ENCODE measurements at regions not wholly inside any gene's neighbourhood (a gene's known extent, or its start where the extent isn't known, plus 50 kb on each side); places are given as distances from the start of the nearest gene placed in this dataset.

- no peak for DNase-seq
- TF ChIP-seq, protein P1, sequence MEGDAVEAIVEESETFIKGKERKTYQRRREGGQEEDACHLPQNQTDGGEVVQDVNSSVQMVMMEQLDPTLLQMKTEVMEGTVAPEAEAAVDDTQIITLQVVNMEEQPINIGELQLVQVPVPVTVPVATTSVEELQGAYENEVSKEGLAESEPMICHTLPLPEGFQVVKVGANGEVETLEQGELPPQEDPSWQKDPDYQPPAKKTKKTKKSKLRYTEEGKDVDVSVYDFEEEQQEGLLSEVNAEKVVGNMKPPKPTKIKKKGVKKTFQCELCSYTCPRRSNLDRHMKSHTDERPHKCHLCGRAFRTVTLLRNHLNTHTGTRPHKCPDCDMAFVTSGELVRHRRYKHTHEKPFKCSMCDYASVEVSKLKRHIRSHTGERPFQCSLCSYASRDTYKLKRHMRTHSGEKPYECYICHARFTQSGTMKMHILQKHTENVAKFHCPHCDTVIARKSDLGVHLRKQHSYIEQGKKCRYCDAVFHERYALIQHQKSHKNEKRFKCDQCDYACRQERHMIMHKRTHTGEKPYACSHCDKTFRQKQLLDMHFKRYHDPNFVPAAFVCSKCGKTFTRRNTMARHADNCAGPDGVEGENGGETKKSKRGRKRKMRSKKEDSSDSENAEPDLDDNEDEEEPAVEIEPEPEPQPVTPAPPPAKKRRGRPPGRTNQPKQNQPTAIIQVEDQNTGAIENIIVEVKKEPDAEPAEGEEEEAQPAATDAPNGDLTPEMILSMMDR (IDR thresholded peaks at IDR 0.05 in 4 of 5, conservative IDR thresholded peaks at IDR 0.05 in 1 of 5): no peak
- TF ChIP-seq POLR2A (IDR thresholded peaks at IDR 0.05): no peak
- in situ Hi-C loops (cut with MboI; ENCODE audit: low sequenced_read_pairs in 4 of 4) (no loop called here), intact Hi-C loops (cut with DNase I; ENCODE audit: low total_unique reads) (no loop called here)
- no peaks in the 10 kb centered on the region for H3K9me3 ChIP-seq
- no peak overlapping the region for H3K27ac ChIP-seq
- no peak overlapping the region for H3K4me3 ChIP-seq
- H3K27me3 ChIP-seq: no peaks in the 10 kb centered on the region
- no peaks in the 10 kb centered on the region for H3K36me3 ChIP-seq
- no peaks in the 10 kb centered on the region for H3K4me1 ChIP-seq
- ATAC-seq: no peak
Observed at GRCh38 chr5:20609126-20609525, 621.1 kb upstream of the CDH18 start.

- Histone ChIP-seq H3K27me3 (no peaks in the 10 kb centered on the region), H3K4me3 (no peak overlapping the region), H3K9me3 (no peaks in the 10 kb centered on the region), H3K36me3 (no peaks in the 10 kb centered on the region), H3K4me1 (no peaks in the 10 kb centered on the region), H3K27ac (no peak overlapping the region)
- in situ Hi-C loops (cut with MboI; ENCODE audit: low sequenced_read_pairs in 4 of 4): no loop called here
- ATAC-seq (no peak), DNase-seq (no peak)
- intact Hi-C loops (cut with DNase I; ENCODE audit: low total_unique reads): no loop called here
- TF ChIP-seq POLR2A (IDR thresholded peaks at IDR 0.05): no peak
- TF ChIP-seq, protein P1 (IDR thresholded peaks at IDR 0.05 in 4 of 5, conservative IDR thresholded peaks at IDR 0.05 in 1 of 5): no peak
Observed at GRCh38 chr5:20608567-20608966, 620.6 kb upstream of the CDH18 start.

DNA sequence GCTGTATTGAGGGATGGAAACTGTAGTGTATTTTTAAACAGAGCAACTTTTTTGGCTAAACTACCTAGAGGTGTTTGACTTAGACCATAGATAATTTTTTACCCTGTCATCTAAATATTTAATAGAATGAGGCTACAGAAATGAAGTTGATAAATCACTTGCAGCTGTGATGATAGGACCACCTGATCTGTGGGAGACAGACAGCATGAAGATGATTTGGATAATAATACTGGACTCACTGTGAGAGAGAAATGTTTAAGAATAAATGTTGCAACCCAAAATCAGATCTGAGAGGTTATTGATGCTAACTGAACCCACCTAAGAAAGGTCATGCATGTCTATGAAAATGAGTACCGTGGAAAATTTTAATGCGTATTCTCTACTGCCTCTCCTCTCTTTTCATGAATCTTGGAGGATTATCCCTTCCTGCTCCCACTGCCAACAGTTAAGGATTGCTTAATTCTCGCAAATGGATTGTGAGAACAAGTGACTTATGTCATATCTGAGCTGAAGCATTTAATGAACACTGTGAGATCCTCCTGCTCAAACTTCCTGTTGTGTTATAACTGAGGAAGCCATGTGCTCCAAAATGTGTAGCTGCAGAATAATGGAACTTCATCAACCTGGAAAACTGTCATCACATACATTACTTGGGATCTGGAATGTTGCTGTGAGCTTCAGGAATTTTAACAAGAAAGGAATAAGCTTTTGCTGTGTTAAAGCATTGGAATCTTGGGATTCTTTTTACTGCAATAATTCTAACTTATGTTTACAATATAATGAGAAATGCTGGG lies 617.9 kb upstream of the CDH18 start:
- no peaks in the 10 kb centered on the region for H3K4me1 ChIP-seq
- no peak for TF ChIP-seq POLR2A (IDR thresholded peaks at IDR 0.05)
- TF ChIP-seq, protein P1 (IDR thresholded peaks at IDR 0.05 in 4 of 5, conservative IDR thresholded peaks at IDR 0.05 in 1 of 5): no peak
- no peaks in the 10 kb centered on the region for H3K36me3 ChIP-seq
- intact Hi-C loops (cut with DNase I; ENCODE audit: low total_unique reads) (no loop called here), in situ Hi-C loops (cut with MboI; ENCODE audit: low sequenced_read_pairs in 4 of 4) (no loop called here)
- H3K9me3 ChIP-seq: no peaks in the 10 kb centered on the region
- H3K27me3 ChIP-seq: no peaks in the 10 kb centered on the region
- ATAC-seq: peak in 1 of 2 donors; percentile 56
- no peak for DNase-seq
- no peak overlapping the region for H3K4me3 ChIP-seq
- no peak overlapping the region for H3K27ac ChIP-seq

DNA sequence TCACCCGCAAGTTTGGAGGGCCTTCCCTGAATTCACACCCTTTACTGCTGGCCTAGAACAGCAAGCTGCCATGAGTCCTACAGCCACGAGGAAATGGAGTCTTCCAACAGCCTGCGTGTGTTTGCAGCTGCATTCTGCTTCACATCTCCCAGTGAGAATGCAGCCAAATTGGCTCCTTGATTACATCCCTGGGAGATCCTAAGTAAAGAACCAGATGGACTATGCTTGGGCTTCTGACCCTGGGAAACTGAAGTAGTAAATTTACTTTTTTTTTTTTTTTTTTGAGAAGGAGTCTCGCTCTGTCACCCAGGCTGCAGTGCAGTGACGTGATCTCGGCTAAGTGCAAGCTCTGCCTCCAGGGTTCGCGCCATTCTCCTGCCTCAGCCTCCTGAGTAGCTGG lies 617.0 kb upstream of the CDH18 start:
- intact Hi-C loops (cut with DNase I; ENCODE audit: low total_unique reads) (no loop called here), in situ Hi-C loops (cut with MboI; ENCODE audit: low sequenced_read_pairs in 4 of 4) (no loop called here)
- no peaks in the 10 kb centered on the region for H3K4me1 ChIP-seq
- H3K27ac ChIP-seq: no peak overlapping the region
- no peaks in the 10 kb centered on the region for H3K27me3 ChIP-seq
- DNase-seq (peak; percentile 13 to 14), ATAC-seq (peak; percentile 58)
- no peak overlapping the region for H3K4me3 ChIP-seq
- H3K9me3 ChIP-seq: no peaks in the 10 kb centered on the region
- TF ChIP-seq, protein P1 (IDR thresholded peaks at IDR 0.05 in 4 of 5, conservative IDR thresholded peaks at IDR 0.05 in 1 of 5): no peak
- TF ChIP-seq POLR2A (IDR thresholded peaks at IDR 0.05): no peak
- H3K36me3 ChIP-seq: no peaks in the 10 kb centered on the region
